Smooth muscle cell (in vitro differentiated cells): ENCODE measurements at regions not wholly inside any gene's neighbourhood (a gene's known extent, or its start where the extent isn't known, plus 50 kb on each side); places are given as distances from the start of the nearest gene placed in this dataset.

Experiments used
- DNase-seq: peaks from one replicate; lab custom pipeline; 2025; ENCODE audit not compliant: unreplicated experiment; lab: John Stamatoyannopoulos, UW
- H2AFZ ChIP-seq: fragments of 200-600 bp; sonication (generic); 2 replicates; pipeline ENCODE4 v1.6.0; 2016; ENCODE audit warnings: antibody characterized with exemption, low read depth, mild to moderate bottlenecking
- H3F3A ChIP-seq: fragments of 200-600 bp; sonication (generic); 2 replicates; pipeline ENCODE4 v1.6.0; 2017; ENCODE audit warnings: antibody characterized with exemption, low read depth
- H3K27ac ChIP-seq: fragments of 200-600 bp; sonication (generic); 2 replicates; pipeline ENCODE4 v1.5.1; 2016; ENCODE audit warnings: low read depth, mild to moderate bottlenecking
- H3K27me3 ChIP-seq: fragments of 200-600 bp; sonication (generic); 2 replicates; pipeline ENCODE4 v1.6.1; 2016; ENCODE audit warnings: low read depth, mild to moderate bottlenecking
- H3K36me3 ChIP-seq: fragments of 200-600 bp; sonication (generic); 2 replicates; pipeline ENCODE4 v1.5.1; 2016; ENCODE audit warnings: low read depth
- H3K4me1 ChIP-seq: fragments of 200-600 bp; sonication (generic); 2 replicates; pipeline ENCODE4 v1.5.1; 2016; ENCODE audit warnings: low read depth
- H3K4me2 ChIP-seq: fragments of 200-600 bp; sonication (generic); 2 replicates; pipeline ENCODE4 v1.6.0; 2016; ENCODE audit warnings: mild to moderate bottlenecking
- H3K4me3 ChIP-seq: fragments of 200-600 bp; sonication (generic); 2 replicates; pipeline ENCODE4 v1.5.1; 2016; ENCODE audit warnings: mild to moderate bottlenecking
- H3K79me2 ChIP-seq: fragments of 200-600 bp; sonication (generic); 2 replicates; pipeline ENCODE4 v1.6.0; 2016; ENCODE audit warnings: low read depth, mild to moderate bottlenecking
- H3K9ac ChIP-seq: fragments of 200-600 bp; sonication (generic); 2 replicates; pipeline ENCODE4 v1.6.0; 2016; ENCODE audit warnings: low read depth
- H3K9me3 ChIP-seq: fragments of 200-600 bp; sonication (generic); replicated peaks from 2 replicates; pipeline ENCODE4 v1.5.1; 2016; ENCODE audit warnings: low read depth
- H4K20me1 ChIP-seq: fragments of 200-600 bp; sonication (generic); 2 replicates; pipeline ENCODE4 v1.6.0; 2016; ENCODE audit warnings: low read depth
- CTCF ChIP-seq: fragments of 200-600 bp; sonication (generic); IDR thresholded peaks from 2 replicates; pipeline ENCODE4 v1.5.1; 2017; ENCODE audit warnings: borderline replicate concordance, mild to moderate bottlenecking, antibody characterized with exemption; ENCODE audit not compliant: insufficient read depth, poor library complexity, severe bottlenecking
- WGBS: methylation state at CpG from one replicate; pipeline ENCODE4 v1.1.7; 2016; ENCODE audit warnings: low lambda C conversion rate; 5-methylcytosine and 5-hydroxymethylcytosine counted together

- TF ChIP-seq CTCF = no peak
- Histone ChIP-seq H3K27me3 (peaks cover 5% of the 10 kb centered on the region), H3K4me3 (no peak overlapping the region), H3K27ac (no peak overlapping the region), H3K4me1 (no peaks in the 10 kb centered on the region), H3F3A (no peaks in the 10 kb centered on the region), H3K9me3 (no peaks in the 10 kb centered on the region), H3K36me3 (no peaks in the 10 kb centered on the region), H3K4me2 (no peak overlapping the region), H4K20me1 (no peaks in the 10 kb centered on the region), H3K9ac (no peak overlapping the region), H3K79me2 (no peaks in the 10 kb centered on the region), H2AFZ (no peak overlapping the region)
- 55% methylated on average over 3 of the region's 3 CpGs for WGBS
- DNase-seq = no peak
Measured at GRCh38 chr10:106493226-106493625, 671.3 kb downstream of the SORCS1 start.

- H3K36me3 ChIP-seq = no peaks in the 10 kb centered on the region
- H3K27me3 ChIP-seq = peaks cover 5% of the 10 kb centered on the region
- H3K4me3 ChIP-seq = no peak overlapping the region
- no peaks in the 10 kb centered on the region for H4K20me1 ChIP-seq
- H3K4me2 ChIP-seq = no peak overlapping the region
- DNase-seq = no peak
- no peak overlapping the region for H2AFZ ChIP-seq
- no peaks in the 10 kb centered on the region for H3K4me1 ChIP-seq
- no peak overlapping the region for H3K9ac ChIP-seq
- no peak overlapping the region for H3K27ac ChIP-seq
- H3F3A ChIP-seq = no peaks in the 10 kb centered on the region
- no peaks in the 10 kb centered on the region for H3K9me3 ChIP-seq
- WGBS = 90% methylated on average over 1 of the region's 1 CpG
- no peak for TF ChIP-seq CTCF
- H3K79me2 ChIP-seq = no peaks in the 10 kb centered on the region
Measured at GRCh38 chr10:106487726-106488125, 676.8 kb downstream of the SORCS1 start.

DNA sequence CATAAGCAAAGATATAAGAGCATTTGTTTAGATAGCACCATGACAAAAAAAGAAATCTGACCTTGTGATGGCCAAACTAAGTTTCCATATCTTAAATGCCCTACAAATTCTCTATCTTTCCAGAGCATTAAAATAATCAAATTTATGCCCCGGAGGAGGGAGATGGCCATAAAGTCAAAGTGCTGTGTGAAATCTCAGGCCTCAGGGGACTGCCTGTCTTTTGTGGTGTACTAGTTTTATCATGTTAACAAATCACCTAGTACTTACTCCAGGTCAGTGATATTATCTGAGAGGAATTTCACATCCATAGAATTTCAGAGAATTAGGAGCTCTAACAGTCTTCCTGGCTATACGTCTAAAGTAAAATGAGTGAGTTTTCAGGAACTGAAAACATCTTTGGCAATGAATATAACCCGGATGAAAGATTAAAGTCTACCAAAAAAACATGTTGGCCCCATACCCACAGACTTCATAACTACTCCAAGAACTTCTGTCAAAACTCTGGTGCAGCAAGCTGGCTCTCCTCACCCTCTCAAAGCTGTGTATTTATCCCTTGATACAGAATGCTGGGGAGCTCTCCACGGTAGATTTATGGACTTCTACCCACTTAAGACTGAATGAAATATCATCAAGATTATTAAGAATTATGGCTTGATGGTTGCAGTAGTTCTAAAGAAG is 682.8 kb downstream of the SORCS1 start:
- Histone ChIP-seq H2AFZ (no peak overlapping the region), H3K9ac (no peak overlapping the region), H3K4me1 (no peaks in the 10 kb centered on the region), H3F3A (no peaks in the 10 kb centered on the region), H3K4me3 (no peak overlapping the region), H3K79me2 (no peaks in the 10 kb centered on the region), H3K4me2 (no peak overlapping the region), H3K9me3 (no peaks in the 10 kb centered on the region), H4K20me1 (no peaks in the 10 kb centered on the region), H3K27ac (no peak overlapping the region), H3K27me3 (no peaks in the 10 kb centered on the region), H3K36me3 (no peaks in the 10 kb centered on the region)
- no peak for DNase-seq
- WGBS = 53% methylated on average over 4 of the region's 4 CpGs
- TF ChIP-seq CTCF = no peak

DNA sequence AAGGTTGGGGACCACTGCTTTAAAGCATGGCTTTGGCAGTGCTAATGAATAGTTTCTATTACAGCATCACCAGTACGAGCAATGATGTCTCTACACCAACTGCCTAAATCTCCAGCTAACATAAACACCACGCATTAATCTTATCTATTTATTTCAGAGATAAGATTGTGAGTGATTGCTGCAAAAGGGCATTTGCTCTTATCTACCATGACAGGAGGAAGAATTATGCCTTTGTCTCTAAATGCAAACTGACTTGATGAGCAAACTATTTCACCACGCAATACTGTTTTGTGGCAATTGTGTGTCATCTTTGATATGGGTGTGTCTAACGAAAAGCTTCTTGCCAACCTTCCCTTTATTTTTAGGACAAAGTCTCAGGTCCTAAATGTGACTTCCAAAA is 684.9 kb downstream of the SORCS1 start:
- Histone ChIP-seq H2AFZ (no peak overlapping the region), H3K27ac (no peak overlapping the region), H3K4me2 (no peak overlapping the region), H4K20me1 (no peaks in the 10 kb centered on the region), H3F3A (no peaks in the 10 kb centered on the region), H3K4me1 (no peaks in the 10 kb centered on the region), H3K36me3 (no peaks in the 10 kb centered on the region), H3K4me3 (no peak overlapping the region), H3K9ac (no peak overlapping the region), H3K9me3 (no peaks in the 10 kb centered on the region), H3K27me3 (no peaks in the 10 kb centered on the region), H3K79me2 (no peaks in the 10 kb centered on the region)
- 55% methylated on average over 4 of the region's 4 CpGs for WGBS
- TF ChIP-seq CTCF = no peak
- no peak for DNase-seq
